Left ventricle myocardium inferior (tissue), 1 donor: ENCODE measurements at regions not wholly inside any gene's neighbourhood (a gene's known extent, or its start where the extent isn't known, plus 50 kb on each side); places are given as distances from the start of the nearest gene placed in this dataset.

Source experiments
- DNase-seq: peaks from one replicate; pipeline ENCODE4 v3.0.0-alpha.2; 2020
- H3K27ac ChIP-seq: fragments of 200-600 bp; replicated peaks from 2 replicates; pipeline ENCODE4 v1.8.0; 2021
- H3K27me3 ChIP-seq: fragments of 200-600 bp; 2 replicates; pipeline ENCODE4 v1.8.0; 2021; ENCODE audit warnings: low read depth
- H3K36me3 ChIP-seq: fragments of 200-600 bp; 2 replicates; pipeline ENCODE4 v1.8.0; 2021
- H3K4me1 ChIP-seq: fragments of 200-600 bp; 2 replicates; pipeline ENCODE4 v1.8.0; 2021
- H3K4me3 ChIP-seq: fragments of 200-600 bp; 2 replicates; pipeline ENCODE4 v1.8.0; 2021; ENCODE audit warnings: mild to moderate bottlenecking, moderate library complexity
- H3K9me3 ChIP-seq: fragments of 200-600 bp; replicated peaks from 2 replicates; pipeline ENCODE4 v1.8.0; 2021
- intact Hi-C: fragments of 100-400 bp; cut with micrococcal nuclease; formaldehyde crosslinking; loops from one replicate; pipeline ENCODE4 v1.11.0; 2022
- TF ChIP-seq, protein P1 (sequence below): fragments of 200-600 bp; IDR thresholded peaks from 2 replicates; pipeline ENCODE4 v1.8.0; 2021; ENCODE audit warnings: antibody characterized with exemption, mild to moderate bottlenecking, borderline replicate concordance
- donor health status: DM: no; HTN: yes; CAD: no; lungs with severe emphysema.

DNA sequence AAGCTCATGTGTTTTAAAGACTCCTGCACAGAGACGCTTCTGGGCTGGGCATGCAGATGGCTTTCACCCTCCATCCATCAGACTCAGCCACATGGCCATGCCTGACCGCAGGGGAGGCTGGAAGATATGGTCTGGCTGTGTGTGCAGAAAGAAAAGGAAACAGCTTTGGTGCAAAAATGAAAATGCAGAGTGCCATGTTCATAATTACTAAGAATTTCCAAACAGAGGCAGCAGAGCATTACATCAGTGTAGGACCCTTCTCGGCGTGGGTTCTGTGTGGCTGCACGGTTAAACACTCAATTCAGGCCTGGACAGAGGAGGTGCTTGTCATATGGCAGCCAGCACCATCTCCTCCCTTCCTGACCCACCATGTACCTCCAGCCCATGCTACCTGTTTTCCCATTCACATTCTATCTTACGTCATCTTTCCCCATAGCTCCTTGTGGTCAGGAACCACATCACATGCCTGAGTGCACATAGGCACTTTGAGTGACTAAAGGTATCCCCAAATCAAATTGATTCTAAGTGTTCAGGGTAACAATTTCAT is 200.3 kb upstream of the ID2 start:
- TF ChIP-seq, protein P1, sequence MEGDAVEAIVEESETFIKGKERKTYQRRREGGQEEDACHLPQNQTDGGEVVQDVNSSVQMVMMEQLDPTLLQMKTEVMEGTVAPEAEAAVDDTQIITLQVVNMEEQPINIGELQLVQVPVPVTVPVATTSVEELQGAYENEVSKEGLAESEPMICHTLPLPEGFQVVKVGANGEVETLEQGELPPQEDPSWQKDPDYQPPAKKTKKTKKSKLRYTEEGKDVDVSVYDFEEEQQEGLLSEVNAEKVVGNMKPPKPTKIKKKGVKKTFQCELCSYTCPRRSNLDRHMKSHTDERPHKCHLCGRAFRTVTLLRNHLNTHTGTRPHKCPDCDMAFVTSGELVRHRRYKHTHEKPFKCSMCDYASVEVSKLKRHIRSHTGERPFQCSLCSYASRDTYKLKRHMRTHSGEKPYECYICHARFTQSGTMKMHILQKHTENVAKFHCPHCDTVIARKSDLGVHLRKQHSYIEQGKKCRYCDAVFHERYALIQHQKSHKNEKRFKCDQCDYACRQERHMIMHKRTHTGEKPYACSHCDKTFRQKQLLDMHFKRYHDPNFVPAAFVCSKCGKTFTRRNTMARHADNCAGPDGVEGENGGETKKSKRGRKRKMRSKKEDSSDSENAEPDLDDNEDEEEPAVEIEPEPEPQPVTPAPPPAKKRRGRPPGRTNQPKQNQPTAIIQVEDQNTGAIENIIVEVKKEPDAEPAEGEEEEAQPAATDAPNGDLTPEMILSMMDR, result no peak
- no peak overlapping the region for H3K27ac ChIP-seq
- no peaks in the 10 kb centered on the region for H3K27me3 ChIP-seq
- intact Hi-C loops, result no loop called here
- no peak overlapping the region for H3K4me3 ChIP-seq
- DNase-seq, result no peak
- peaks cover 37% of the 10 kb centered on the region for H3K4me1 ChIP-seq
- H3K9me3 ChIP-seq, result no peaks in the 10 kb centered on the region
- no peaks in the 10 kb centered on the region for H3K36me3 ChIP-seq

DNA sequence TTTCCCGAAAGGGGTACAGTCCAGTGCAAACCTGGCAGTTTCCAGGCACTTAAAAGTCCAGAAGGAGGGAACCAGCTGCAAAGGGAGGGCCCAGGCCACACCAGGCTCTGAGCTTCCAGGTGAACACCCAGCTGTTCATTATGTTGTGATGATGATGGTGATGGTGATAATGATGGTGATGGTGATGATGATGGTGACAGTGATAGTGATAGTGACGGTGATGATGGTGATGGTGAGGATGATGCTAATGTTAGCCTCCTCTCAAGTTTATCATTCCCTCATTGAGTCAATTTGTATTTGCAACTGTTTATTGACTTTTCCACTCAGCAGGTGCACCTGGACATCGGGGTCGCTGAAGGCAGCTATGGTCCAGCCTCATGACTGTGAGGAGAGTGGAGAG is 199.4 kb upstream of the ID2 start:
- no peak for DNase-seq
- no peaks in the 10 kb centered on the region for H3K27me3 ChIP-seq
- intact Hi-C loops, result no loop called here
- no peak overlapping the region for H3K4me3 ChIP-seq
- peaks cover 38% of the 10 kb centered on the region for H3K4me1 ChIP-seq
- H3K36me3 ChIP-seq, result no peaks in the 10 kb centered on the region
- H3K9me3 ChIP-seq, result no peaks in the 10 kb centered on the region
- TF ChIP-seq, protein P1, result no peak
- no peak overlapping the region for H3K27ac ChIP-seq

DNA sequence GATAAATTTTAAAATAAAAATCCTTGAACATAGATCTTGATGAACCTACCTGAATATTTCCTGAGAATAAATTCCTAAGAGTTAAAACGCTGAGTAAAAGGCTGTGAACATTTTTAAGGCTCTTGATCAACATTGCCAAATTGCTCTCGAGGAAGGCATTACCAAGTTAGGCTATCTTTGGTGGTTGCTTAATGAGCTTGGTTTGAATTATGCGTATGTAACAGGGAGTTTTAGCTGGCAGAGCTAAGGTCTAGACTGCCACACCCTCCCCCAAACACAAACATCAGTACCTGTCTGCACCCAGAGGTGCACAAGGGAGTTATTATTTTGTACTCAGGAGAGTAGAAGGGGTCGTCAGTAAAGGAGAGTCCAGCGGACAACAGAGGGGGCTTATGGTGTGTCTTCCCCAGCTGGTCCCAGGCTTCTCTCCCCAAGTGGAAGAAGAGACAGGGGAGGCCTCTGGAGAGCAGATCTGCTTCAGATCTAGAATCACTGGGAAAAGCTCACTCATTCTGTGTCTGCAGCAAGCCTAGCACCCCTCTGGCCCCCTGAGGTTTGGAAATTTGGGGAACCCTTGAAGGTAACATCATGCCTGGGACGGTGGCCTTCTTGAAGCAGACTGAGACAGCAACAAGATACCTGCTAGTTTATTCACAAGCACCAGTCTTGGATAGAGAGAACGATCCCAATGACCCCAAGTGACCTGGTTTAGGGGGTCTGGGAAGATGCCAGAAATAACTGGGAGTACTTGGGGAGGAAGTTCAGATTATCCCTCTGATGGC is 197.2 kb upstream of the ID2 start:
- Histone ChIP-seq H3K27me3 (no peaks in the 10 kb centered on the region), H3K36me3 (no peaks in the 10 kb centered on the region), H3K27ac (no peak overlapping the region), H3K4me3 (no peak overlapping the region), H3K9me3 (no peaks in the 10 kb centered on the region), H3K4me1 (peaks cover 32% of the 10 kb centered on the region)
- DNase-seq, result no peak
- intact Hi-C loops, result no loop called here
- TF ChIP-seq, protein P1, result no peak

DNA sequence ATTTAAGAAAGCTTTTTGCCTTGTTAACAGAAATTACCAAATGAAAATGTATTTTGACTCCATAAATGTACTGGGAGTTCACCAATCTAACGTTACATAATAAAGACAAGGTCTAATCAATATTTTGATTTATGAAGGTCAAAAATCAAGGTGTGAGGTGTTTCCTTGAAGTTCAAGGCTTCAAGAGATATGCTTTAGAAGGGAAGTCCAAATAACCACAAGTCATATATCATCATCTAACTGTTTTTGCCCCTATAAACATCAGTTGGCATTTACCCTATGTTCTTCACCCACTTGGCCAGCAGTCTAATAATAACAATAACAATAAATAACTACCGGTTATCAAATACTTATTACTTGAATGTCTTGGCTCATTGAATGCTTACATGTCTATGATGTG is 196.1 kb upstream of the ID2 start:
- Histone ChIP-seq H3K36me3 (no peaks in the 10 kb centered on the region), H3K4me1 (peaks cover 23% of the 10 kb centered on the region), H3K4me3 (no peak overlapping the region), H3K27me3 (no peaks in the 10 kb centered on the region), H3K9me3 (no peaks in the 10 kb centered on the region), H3K27ac (no peak overlapping the region)
- DNase-seq, result no peak
- TF ChIP-seq, protein P1, result no peak
- intact Hi-C loops, result no loop called here

DNA sequence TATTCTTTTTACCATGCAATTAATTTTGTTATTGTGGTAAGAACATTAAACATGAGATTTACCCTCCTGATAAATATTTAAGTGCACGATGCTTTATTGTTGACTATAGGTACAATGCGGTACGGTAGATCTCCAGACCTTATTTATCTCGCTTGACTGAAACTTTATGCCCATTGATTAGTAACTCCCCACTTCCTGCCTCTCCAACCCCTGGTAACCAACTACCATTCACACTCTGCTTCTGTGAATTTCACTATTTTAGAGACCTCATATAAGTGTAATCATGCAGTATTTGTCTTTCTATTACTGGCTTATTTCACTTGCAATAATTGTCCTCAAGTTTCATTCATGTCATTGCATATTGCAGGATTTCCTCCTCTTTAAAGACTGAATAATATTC is 195.7 kb upstream of the ID2 start:
- Histone ChIP-seq H3K27ac (no peak overlapping the region), H3K36me3 (no peaks in the 10 kb centered on the region), H3K4me1 (peaks cover 19% of the 10 kb centered on the region), H3K9me3 (no peaks in the 10 kb centered on the region), H3K4me3 (no peak overlapping the region), H3K27me3 (no peaks in the 10 kb centered on the region)
- intact Hi-C loops, result no loop called here
- TF ChIP-seq, protein P1, result no peak
- no peak for DNase-seq
